IMR-90 (cell line): ENCODE measurements at regions not wholly inside any gene's neighbourhood (a gene's known extent, or its start where the extent isn't known, plus 50 kb on each side); places are given as distances from the start of the nearest gene placed in this dataset.

Experiments used
- ATAC-seq: fragments of 200-7000 bp; cut with Tn5 transposase; 2 replicates; pipeline ENCODE4 v1.9.1; 2020; ENCODE audit warnings: low read depth, mild to moderate bottlenecking, moderate library complexity
- BruUV-seq: library from RNA; stranded (reverse); fragments of 400-500 nt; replicated peaks from 2 replicates; lab custom pipeline; 2021; lab: Mats Ljungman, UMichigan
- CTCF ChIA-PET: fragments of 300-600 bp; formaldehyde crosslinking; extraction: SDS; loops from one replicate; lab custom pipeline; 2021; ENCODE audit warnings: antibody characterized with exemption; lab: Yijun Ruan, JAX
- POLR2A ChIA-PET: fragments of 300-600 bp; sonication (Branson Sonifier 250); formaldehyde crosslinking; loops from one replicate; lab custom pipeline; 2022; ENCODE audit warnings: antibody characterized with exemption; ENCODE audit not compliant: unreplicated experiment; lab: Charles Lee
- DNase-seq: peaks from one replicate; pipeline ENCODE4 v3.0.0; 2013
- H2AFZ ChIP-seq: replicated peaks from 2 replicates; pipeline ENCODE3; 2013; ENCODE audit warnings: low read length, mild to moderate bottlenecking; ENCODE audit not compliant: poor library complexity
- H2AK5ac ChIP-seq: 2 replicates; pipeline ENCODE4 v1.6.1; 2013; ENCODE audit warnings: low read depth, low read length, inconsistent platforms
- H2AK9ac ChIP-seq: replicated peaks from 2 replicates; pipeline ENCODE3; 2013; ENCODE audit warnings: mild to moderate bottlenecking, low read depth, low read length, moderate library complexity; ENCODE audit not compliant: poor library complexity
- H2BK120ac ChIP-seq: 2 replicates; pipeline ENCODE4 v1.6.1; 2013; ENCODE audit warnings: low read depth, low read length, inconsistent platforms
- H2BK15ac ChIP-seq: 3 replicates; pipeline ENCODE4 v1.6.1; 2013; ENCODE audit warnings: low read depth, low read length, inconsistent platforms
- H2BK20ac ChIP-seq: 2 replicates; pipeline ENCODE4 v1.6.1; 2013; ENCODE audit warnings: low read depth, mild to moderate bottlenecking, inconsistent platforms, low read length, moderate library complexity
- H2BK5ac ChIP-seq: 2 replicates; pipeline ENCODE4 v1.6.1; 2013; ENCODE audit warnings: mild to moderate bottlenecking, low read depth, low read length, inconsistent platforms; ENCODE audit not compliant: poor library complexity, severe bottlenecking
- H3K14ac ChIP-seq: replicated peaks from 2 replicates; pipeline ENCODE4 v1.6.1; 2013; ENCODE audit warnings: low read depth, low read length, inconsistent platforms
- H3K18ac ChIP-seq: 2 replicates; pipeline ENCODE4 v1.6.1; 2013; ENCODE audit warnings: low read depth, low read length, control low read depth
- H3K23ac ChIP-seq: 2 replicates; pipeline ENCODE4 v1.6.1; 2013; ENCODE audit warnings: low read depth, low read length, inconsistent platforms
- H3K27ac ChIP-seq: 2 replicates; pipeline ENCODE4 v1.5.1; 2013; ENCODE audit warnings: mild to moderate bottlenecking, control low read depth, low read length; ENCODE audit not compliant: insufficient read depth
- H3K27me3 ChIP-seq: 2 replicates; pipeline ENCODE4 v1.6.1; 2013; ENCODE audit warnings: low read length; ENCODE audit not compliant: control insufficient read depth, insufficient read depth
- H3K36me3 ChIP-seq: 2 replicates; pipeline ENCODE4 v1.6.1; 2013; ENCODE audit warnings: low read length, mixed read lengths; ENCODE audit not compliant: control insufficient read depth, insufficient read depth
- H3K4ac ChIP-seq: 2 replicates; pipeline ENCODE4 v1.6.1; 2013; ENCODE audit warnings: low read depth, low read length, inconsistent platforms
- H3K4me1 ChIP-seq: 2 replicates; pipeline ENCODE4 v1.6.1; 2013; ENCODE audit warnings: low read length, mixed read lengths; ENCODE audit not compliant: control insufficient read depth, insufficient read depth
- H3K4me2 ChIP-seq: 2 replicates; pipeline ENCODE4 v1.6.1; 2013; ENCODE audit warnings: low read depth, mild to moderate bottlenecking, control low read depth, low read length, moderate library complexity
- H3K4me3 ChIP-seq: 2 replicates; pipeline ENCODE4 v1.5.1; 2013; ENCODE audit warnings: low read depth, mild to moderate bottlenecking, control low read depth, low read length, moderate library complexity; ENCODE audit not compliant: insufficient read depth
- H3K56ac ChIP-seq: 2 replicates; pipeline ENCODE4 v1.6.1; 2013; ENCODE audit warnings: low read length, inconsistent platforms; ENCODE audit not compliant: insufficient read depth; ENCODE audit errors: extremely low read depth
- H3K79me1 ChIP-seq, 2 experiments: 2 replicates each; pipeline ENCODE4 v1.6.1; 2013; ENCODE audit warnings: low read length in 2 of 2, inconsistent platforms in 1 of 2, low read depth in 1 of 2
- H3K9ac ChIP-seq: 2 replicates; pipeline ENCODE4 v1.6.1; 2013; ENCODE audit warnings: low read depth, low read length, control low read depth
- H3K9me1 ChIP-seq: 2 replicates; pipeline ENCODE4 v1.6.1; 2013; ENCODE audit warnings: low read length, inconsistent platforms; ENCODE audit not compliant: insufficient read depth
- H3K9me3 ChIP-seq: 2 replicates; pipeline ENCODE4 v1.6.1; 2013; ENCODE audit warnings: low read length; ENCODE audit not compliant: control insufficient read depth, insufficient read depth
- H4K20me1 ChIP-seq: 2 replicates; pipeline ENCODE4 v1.6.1; 2013; ENCODE audit warnings: low read length, inconsistent platforms; ENCODE audit not compliant: insufficient read depth
- H4K5ac ChIP-seq: 2 replicates; pipeline ENCODE4 v1.6.1; 2013; ENCODE audit warnings: mild to moderate bottlenecking, low read depth, low read length, control low read depth
- H4K8ac ChIP-seq, 2 experiments: 2 replicates each; pipeline ENCODE4 v1.6.1; 2013; ENCODE audit warnings: low read depth in 2 of 2, low read length in 2 of 2, control low read depth in 1 of 2, inconsistent platforms in 1 of 2
- H4K91ac ChIP-seq: 2 replicates; pipeline ENCODE4 v1.6.1; 2013; ENCODE audit warnings: low read depth, low read length, inconsistent platforms; ENCODE audit not compliant: insufficient read depth
- CEBPB ChIP-seq: IDR thresholded peaks from 2 replicates; pipeline ENCODE4 v1.6.1; 2012; ENCODE audit warnings: low read depth, low read length, improper control_type of control experiment
- CHD1 ChIP-seq: IDR thresholded peaks from 2 replicates; pipeline ENCODE4 v1.6.1; 2012; ENCODE audit warnings: low read depth, low read length, improper control_type of control experiment
- MAFK ChIP-seq: IDR thresholded peaks from 2 replicates; pipeline ENCODE4 v1.6.1; 2012; ENCODE audit warnings: low read depth, low read length, improper control_type of control experiment
- MAZ ChIP-seq: IDR thresholded peaks from 2 replicates; pipeline ENCODE4 v1.6.1; 2012; ENCODE audit warnings: low read depth, mild to moderate bottlenecking, low read length, improper control_type of control experiment, moderate library complexity, borderline replicate concordance
- WGBS, 2 experiments: methylation state at CpG; one replicate each; pipeline versions ENCODE4 v1.1.5 to v1.1.7; 2013; ENCODE audit warnings: missing lambda C conversion rate in 2 of 2; ENCODE audit not compliant: insufficient read length in 1 of 2; ENCODE audit errors: extremely low coverage in 2 of 2; 5-methylcytosine and 5-hydroxymethylcytosine counted together
- dilution Hi-C: fragments of 300-500 bp; cut with HindIII; formaldehyde crosslinking; loops from one replicate; pipeline ENCODE4 v1.14.3; 2018; ENCODE audit warnings: low sequenced_read_pairs; ENCODE audit not compliant: unreplicated experiment
- in situ Hi-C: fragments of 300-500 bp; cut with MboI; formaldehyde crosslinking; loops from 3 replicates; pipeline ENCODE4 v1.14.3; 2019; ENCODE audit warnings: low sequenced_read_pairs, inconsistent platforms, mixed read lengths
- intact Hi-C: fragments of 100-400 bp; cut with micrococcal nuclease; formaldehyde crosslinking; loops from 2 replicates; pipeline ENCODE4 v1.10.0; 2022
- TF ChIP-seq, protein P1 (sequence below): fragments of 150-350 bp; IDR thresholded peaks from 2 replicates; pipeline ENCODE4 v1.6.1; 2016; ENCODE audit warnings: low read depth, mild to moderate bottlenecking, low read length, moderate library complexity, borderline replicate concordance

DNA sequence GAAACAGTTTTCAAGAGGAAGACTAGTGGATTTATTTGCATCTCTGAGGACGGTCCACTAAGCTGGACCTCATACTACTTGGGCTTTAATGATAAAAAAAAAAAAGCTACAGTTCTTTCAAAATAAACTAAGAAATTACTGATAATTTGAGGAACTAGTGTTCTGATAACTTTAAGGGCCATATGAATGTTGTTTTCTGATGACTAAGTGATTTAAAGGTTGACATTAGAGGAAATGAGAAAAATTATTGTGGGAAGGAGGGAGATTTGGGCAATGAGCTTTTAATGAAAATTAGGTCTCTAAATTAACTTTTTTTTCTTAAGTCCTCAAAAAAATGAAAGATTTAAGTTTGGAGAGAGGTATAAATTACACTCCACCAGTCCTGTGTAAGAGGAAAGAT is 60.8 kb upstream of the IL2 start:
- CTCF ChIA-PET: no interaction called here
- in situ Hi-C loops: no loop called here
- no peaks in the 10 kb centered on the region for H4K20me1 ChIP-seq

More for the DNA sequence above, 60.8 kb upstream of the IL2 start:
- no peak overlapping the region for H3K4me3 ChIP-seq
- H3K4me2 ChIP-seq: no peak overlapping the region
- ATAC-seq (no peak), DNase-seq (no peak)
- intact Hi-C loops (no loop called here), dilution Hi-C loops (no loop called here)
- no peak overlapping the region for H4K8ac ChIP-seq
- no peak overlapping the region for H3K14ac ChIP-seq
- no peak overlapping the region for H2BK5ac ChIP-seq
- BruUV-seq: no TSS peak
- H3K23ac ChIP-seq: no peak overlapping the region
- no peak overlapping the region for H2AK9ac ChIP-seq
- no peak overlapping the region for H3K4ac ChIP-seq
- H2BK120ac ChIP-seq: no peak overlapping the region
- H2BK15ac ChIP-seq: no peak overlapping the region
- TF ChIP-seq, protein P1, sequence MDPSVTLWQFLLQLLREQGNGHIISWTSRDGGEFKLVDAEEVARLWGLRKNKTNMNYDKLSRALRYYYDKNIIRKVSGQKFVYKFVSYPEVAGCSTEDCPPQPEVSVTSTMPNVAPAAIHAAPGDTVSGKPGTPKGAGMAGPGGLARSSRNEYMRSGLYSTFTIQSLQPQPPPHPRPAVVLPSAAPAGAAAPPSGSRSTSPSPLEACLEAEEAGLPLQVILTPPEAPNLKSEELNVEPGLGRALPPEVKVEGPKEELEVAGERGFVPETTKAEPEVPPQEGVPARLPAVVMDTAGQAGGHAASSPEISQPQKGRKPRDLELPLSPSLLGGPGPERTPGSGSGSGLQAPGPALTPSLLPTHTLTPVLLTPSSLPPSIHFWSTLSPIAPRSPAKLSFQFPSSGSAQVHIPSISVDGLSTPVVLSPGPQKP: no peak
- TF ChIP-seq CEBPB (no peak), MAZ (no peak), MAFK (peak; percentile 51), CHD1 (no peak)
- no peak overlapping the region for H3K56ac ChIP-seq
- WGBS, 2 experiments: no CpG with 5 or more reads among the region's 1 CpG
- H3K36me3 ChIP-seq: no peaks in the 10 kb centered on the region
- H3K18ac ChIP-seq: no peak overlapping the region
- no peak overlapping the region for H2AFZ ChIP-seq
- H3K4me1 ChIP-seq: no peaks in the 10 kb centered on the region
- no peaks in the 10 kb centered on the region for H3K9me1 ChIP-seq
- no peak overlapping the region for H2AK5ac ChIP-seq
- no peak overlapping the region for H3K9ac ChIP-seq
- no peaks in the 10 kb centered on the region for H3K9me3 ChIP-seq
- no peak overlapping the region for H4K5ac ChIP-seq
- H2BK20ac ChIP-seq: no peak overlapping the region
- POLR2A ChIA-PET: no interaction called here
- no peaks in the 10 kb centered on the region for H3K79me1 ChIP-seq
- no peak overlapping the region for H4K91ac ChIP-seq
- peaks cover 10% of the 10 kb centered on the region for H3K27me3 ChIP-seq
- H3K27ac ChIP-seq: no peak overlapping the region
